ENCODE measurements at regions not wholly inside any gene's neighbourhood (a gene's known extent, or its start where the extent isn't known, plus 50 kb on each side); places are given as distances from the start of the nearest gene placed in this dataset.

DNA sequence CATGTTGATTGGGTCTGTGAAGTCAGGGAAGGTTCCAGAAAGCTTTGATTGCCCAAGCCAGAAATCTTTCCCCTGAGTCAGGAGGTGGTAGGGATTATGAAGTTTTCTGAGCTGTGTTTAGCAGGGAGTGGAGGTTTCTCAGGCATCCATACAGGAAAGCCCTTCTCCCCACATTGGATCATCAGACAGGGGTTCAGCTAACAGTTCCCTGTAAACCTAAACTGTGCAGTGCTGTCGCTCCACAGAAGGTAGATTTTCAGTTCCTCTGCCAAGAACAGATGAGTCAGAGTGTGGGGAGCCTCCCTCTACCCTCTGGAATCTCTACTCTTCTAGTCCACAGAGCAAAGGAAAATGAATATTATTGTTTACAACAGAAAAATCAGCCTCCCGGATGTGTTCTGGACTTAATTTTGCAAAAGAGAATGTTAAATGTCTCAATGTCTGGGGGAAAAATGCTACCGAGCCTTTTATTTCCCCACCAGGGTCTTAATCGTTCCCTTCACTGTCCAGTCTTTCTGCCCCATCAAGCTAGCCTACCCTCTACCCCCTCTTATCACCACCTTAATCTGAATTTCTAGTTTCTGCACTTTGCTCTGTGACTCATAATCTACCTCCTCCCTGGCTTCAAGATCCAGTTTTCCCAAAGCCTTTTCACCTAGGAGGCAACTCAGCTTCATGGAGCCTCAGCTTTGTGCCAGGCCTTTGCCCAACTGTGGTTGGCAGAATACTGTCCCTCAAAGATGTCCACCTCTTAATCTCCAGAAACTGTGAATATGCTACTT is 355.6 kb downstream of the PRDM2 start:
- DNase-seq: no peak

DNA sequence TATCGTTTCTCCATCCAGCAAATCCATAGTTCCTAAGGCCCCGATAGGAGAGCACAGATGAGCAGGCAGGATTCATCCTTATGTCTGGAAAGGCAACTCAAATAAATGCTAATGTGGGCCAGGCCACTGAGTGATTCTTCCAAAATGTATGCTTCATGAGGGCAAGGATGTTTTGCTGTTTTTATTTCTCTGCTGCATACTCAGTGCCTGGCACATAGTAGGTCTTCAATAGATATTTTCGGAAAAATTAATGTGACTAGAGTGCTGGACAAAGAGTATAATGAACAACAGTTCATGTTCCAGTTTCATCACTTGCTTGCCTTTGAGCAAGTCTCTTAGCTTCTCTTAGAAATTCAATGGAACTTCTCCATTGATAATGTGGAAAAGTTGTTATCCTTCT is 357.7 kb downstream of the PRDM2 start:
- DNase-seq: no peak

DNA sequence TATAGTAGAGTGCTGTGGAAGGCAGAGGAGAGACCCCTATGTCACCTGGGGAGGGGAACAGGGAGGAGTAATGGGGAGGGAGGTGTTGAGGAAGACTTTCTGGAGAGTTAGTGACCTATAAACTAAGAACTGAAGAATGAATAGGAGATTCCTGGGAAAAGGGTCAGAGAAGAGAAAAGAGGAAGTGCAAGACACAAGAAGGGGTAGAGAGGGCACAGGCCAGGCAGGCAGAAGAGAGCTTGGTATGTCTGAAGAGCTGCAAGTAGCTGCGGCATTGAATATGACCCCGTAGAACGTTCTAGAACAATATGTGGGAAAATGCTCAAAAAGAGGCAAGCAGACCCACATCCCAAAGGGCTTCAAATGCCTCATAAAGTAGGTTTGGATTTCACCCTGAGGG is 361.2 kb downstream of the PRDM2 start:
- no peak for DNase-seq

DNA sequence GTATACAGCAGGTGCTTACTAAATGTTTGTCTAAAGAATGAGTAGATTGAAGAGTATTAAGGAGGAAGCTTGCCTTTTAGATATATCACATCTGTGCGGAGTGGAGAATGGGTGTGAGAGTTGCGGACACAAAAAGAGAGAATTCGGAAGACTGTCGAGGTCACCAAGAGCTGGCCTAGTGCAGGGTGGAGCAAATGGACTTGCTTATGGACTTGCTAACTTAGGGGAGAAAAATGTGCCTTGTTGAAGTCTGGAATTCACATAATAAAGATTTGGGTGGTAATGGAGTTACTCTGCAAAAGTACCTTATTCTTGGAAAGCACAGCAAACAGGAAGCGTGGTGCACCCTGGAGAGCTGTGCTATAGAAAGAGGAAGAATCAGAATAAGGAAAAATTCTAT is 361.7 kb downstream of the PRDM2 start:
- no peak for DNase-seq

GRCh38 chr1:14062669-14063068 is 362.7 kb downstream of the PRDM2 start:
- DNase-seq: no peak

DNA sequence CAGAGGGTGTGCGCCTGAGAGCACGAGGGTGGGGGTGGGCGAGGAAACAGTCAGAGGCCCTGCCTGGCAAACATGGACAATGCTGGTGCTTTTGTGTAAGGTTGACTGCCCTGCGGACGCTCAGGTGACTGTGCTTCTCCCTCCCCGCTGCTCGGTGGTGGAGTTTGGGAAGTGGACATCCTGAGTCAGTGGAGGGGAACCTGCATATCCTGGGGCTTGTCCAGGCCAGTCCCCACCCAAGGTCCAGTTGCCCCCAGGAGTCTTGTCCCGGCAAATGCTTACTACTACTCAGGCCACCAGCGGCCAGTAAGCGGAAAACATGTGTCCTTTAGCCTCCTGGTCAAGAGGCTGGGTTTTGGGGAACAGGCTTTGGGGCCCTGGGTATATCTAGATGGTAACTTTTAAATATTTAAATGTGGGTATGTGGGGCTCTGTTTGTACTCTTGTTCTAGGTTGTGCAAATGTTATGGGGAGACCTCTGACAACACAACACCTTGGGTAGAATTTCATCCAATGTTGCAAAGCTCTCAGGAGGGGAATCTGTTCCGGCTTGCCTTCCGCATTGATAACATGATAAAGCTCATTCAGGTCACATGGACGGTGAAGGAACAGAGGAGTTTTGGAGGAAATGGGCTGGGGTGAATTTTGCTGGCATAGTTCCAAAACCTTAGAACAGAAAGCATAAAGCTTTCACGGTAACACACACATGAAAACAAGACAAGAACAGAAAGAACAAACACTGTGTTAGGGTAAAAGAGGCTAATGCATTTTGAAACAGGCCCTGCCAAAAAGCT is 364.9 kb downstream of the PRDM2 start:
- no peak for DNase-seq

- DNase-seq: no peak
Measured at GRCh38 chr1:14065486-14065885, 365.5 kb downstream of the PRDM2 start.

- DNase-seq: no peak
Measured at GRCh38 chr1:14067036-14067435, 367.0 kb downstream of the PRDM2 start.

GRCh38 chr1:14067711-14068110 is 367.7 kb downstream of the PRDM2 start:
- DNase-seq: no peak

DNA sequence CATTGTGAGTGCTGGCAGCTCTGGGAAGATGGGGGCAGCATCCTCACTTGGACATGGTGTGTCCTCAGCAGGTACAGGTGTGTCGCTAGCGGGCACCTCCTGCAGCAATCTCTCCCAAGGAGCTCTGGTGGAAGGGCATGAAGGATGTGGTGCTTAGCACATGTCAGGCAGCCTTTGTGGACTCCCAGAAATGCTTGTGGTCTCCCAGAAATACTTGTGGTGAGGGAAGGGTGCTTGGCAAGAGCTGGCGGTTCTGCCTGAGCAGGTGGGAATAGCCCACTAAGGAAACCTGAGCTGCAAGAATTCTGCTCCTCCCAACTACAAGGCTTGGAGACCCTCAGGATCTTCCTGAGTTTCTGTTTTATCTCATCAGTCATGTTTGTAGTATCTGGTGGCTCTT is 371.6 kb downstream of the PRDM2 start:
- DNase-seq: no peak

- DNase-seq: no peak
Measured at GRCh38 chr1:14080653-14081052, 380.7 kb downstream of the PRDM2 start.

- no peak for DNase-seq
Measured at GRCh38 chr1:14082331-14082730, 382.3 kb downstream of the PRDM2 start.

- no peak for DNase-seq
Measured at GRCh38 chr1:14083277-14083676, 383.3 kb downstream of the PRDM2 start.

DNA sequence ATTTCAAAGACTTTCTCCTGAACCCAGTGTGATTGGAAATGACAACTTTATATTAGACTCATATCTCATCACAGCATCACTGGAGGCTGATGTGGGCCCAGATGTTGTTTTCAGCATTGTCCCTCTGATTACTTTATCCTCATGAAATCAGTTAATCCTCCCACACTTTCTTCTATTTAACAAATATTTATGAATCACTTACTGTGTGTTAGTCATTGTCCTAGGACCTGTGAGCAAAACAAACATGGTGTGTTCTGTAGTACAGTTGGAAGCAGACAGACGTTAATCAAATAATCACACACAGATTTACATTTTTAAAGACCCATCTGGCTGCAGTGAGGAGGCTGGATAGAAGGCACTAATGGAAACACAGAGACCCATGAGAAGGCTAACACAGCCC is 383.7 kb downstream of the PRDM2 start:
- no peak for DNase-seq

GRCh38 chr1:14090062-14090461 is 390.1 kb downstream of the PRDM2 start:
- DNase-seq: no peak

DNA sequence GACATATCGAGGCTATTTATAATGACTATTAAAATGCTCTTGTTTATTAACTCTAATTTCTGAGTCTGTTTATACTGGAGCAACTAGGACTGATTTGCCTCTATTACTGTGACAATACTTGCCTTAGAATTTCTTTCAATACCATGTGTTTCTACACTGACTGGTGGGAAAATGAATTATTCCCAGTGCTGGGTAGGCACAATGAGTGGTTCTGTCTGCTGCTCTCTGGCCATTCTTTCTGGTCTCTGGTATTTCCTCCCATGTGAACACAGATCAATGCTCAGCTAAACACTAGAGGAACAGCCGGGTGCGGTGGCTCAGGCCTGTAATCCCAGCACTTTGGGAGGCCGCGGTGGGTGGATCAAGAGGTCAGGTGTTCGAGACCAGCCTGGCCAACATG is 390.5 kb downstream of the PRDM2 start:
- DNase-seq: no peak

GRCh38 chr1:14094611-14095400 is 394.8 kb downstream of the PRDM2 start:
- DNase-seq: no peak

DNA sequence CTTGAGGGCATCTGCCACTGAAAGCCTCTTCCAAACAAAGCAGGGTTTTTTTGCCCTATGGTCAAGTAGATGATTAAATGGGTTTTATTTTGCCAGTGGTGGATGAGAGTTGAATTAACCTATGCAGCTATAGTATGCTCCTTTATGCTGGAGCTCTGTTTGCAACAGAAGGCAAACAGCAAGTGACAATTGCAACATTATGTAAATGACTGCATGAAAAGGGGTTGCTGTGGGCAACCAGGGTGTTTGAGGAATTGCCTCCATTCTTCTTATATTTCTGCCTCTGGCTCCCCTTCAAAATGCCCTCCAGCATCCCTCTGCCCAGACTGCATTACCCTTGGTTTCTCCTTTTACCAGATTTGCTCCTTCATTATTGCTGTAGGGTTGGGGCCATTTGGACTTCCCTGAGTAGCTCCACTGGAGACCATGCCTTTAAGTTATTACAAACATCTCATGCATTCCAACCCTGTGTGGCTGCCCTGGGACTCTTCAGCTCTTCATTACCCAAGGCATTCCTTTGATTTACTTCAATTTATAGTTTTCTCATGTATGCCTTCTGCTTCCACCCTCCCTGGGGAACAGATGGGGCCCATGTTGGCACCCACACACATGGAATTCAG is 398.4 kb downstream of the PRDM2 start:
- DNase-seq: no peak

- DNase-seq: no peak
Measured at GRCh38 chr1:14100444-14100843, 400.5 kb downstream of the PRDM2 start.

GRCh38 chr1:14100919-14101318 is 400.9 kb downstream of the PRDM2 start:
- DNase-seq: no peak

DNA sequence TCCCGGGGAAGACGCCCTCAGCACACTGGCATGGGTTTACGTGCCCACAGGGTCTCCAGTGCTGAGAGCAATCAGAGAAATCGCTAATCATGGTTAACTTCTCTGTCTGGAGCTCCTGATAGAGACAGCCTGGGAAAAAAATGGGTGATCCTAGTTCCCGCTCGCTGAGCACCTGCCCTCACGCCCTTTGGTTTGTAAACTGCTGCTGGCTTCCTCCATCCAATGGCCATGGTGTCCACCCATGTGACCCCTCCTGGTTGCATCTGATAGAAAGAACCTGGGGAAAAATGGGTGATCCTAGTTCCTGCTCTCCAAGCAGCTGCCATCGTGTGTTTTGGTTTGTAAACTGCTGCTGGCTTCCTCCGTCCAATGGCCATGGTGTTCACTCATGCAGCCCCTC is 402.2 kb downstream of the PRDM2 start:
- DNase-seq: no peak

DNA sequence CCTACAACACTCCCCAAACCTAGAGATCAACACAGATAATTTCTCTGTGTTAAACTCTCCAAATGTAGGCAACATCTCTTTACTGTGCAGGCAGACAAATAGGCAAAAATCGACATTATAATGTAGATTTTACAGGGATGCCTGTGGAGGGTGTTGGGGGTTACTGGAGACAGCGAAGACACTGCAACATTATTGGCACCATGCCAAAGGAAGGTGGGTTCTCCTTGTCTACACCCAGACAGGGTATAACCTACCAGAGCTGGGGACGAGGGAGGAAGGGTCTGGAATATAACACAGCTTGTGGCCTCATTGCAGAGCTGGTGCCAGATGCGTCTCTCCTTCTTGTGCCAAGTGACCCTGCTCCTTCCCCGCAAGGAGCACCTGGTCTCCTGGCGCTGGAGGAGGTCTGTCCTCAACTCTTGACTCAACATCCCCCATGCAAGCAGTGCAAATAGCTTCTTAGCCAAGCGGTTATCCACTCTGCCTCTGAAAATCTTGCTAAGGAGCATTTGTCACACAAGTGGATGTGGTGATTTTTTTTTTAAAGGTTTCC is 404.0 kb downstream of the PRDM2 start:
- no peak for DNase-seq

- DNase-seq: no peak
Measured at GRCh38 chr1:14106126-14106525, 406.1 kb downstream of the PRDM2 start.

All from GF-D8 (cell line).